ENCODE measurements at regions not wholly inside any gene's neighbourhood (a gene's known extent, or its start where the extent isn't known, plus 50 kb on each side); places are given as distances from the start of the nearest gene placed in this dataset.
"Not testable (repeated sequence)": the region's sequence is repeated elsewhere in the genome, so short reads cannot be mapped to it uniquely, and the experiment has no call there.

- no peak for DNase-seq (ENCODE audit: extremely low read depth, low read depth)
Measured at GRCh38 chr4:148962539-148963290, 520.5 kb upstream of the NR3C2 start.

DNA sequence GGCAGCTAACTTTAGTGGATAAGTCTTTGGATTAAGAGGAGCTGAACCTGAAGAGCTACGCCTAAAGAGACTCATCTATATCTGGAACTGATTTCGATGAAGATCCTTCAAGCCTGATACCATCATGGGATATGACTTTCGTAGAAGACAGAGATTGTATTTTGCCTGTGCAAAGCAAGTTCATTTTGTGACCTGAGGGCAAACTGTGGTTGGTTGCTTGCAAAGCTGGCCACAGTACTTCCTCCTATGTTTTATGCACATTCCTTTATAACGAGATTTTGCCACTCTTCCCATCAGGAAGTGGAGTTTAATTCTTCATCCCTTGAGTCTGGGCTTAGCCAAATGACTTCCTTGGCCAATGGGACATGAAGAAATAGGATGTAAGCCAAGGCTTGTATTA is 519.3 kb upstream of the NR3C2 start:
- DNase-seq (ENCODE audit: extremely low read depth, low read depth): no peak

GRCh38 chr4:148958317-148958716 is 516.1 kb upstream of the NR3C2 start:
- no peak for DNase-seq (ENCODE audit: extremely low read depth, low read depth)

- no peak for DNase-seq (ENCODE audit: extremely low read depth, low read depth)
Measured at GRCh38 chr4:148955564-148956297, 513.5 kb upstream of the NR3C2 start.

DNA sequence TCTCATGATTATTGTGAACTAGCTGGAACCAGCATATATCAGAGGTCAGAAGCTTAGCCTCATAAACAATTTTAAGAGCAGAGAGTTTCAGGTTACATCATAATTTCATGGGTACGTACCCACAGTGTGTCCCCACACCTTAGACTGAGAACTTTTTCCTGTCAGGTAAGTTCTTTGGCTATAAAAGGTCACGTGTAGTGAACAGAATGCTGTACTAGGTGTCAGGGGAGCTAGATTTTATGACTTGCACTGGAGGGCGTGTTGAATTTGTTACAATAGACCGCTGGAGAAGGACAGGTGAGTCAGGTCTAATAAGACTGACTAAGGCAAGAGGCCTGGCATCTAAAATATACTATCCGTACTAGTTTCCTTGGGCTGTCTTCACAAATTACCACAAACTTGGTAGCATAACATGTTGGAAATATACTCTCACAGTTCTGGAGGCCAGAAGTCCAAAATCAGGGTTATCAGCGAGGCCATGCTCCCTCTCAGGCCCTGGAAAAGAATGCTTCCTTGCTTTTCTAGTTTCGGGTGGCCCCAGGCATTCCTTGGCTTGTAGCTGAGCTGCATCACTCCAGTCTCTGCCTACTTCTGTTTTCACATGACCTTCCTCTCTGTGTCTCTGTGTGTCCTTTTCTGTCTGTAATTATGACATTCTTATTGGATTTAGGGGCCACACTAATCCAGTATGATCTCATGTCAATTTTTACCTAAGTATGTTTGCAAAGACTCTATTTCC is 512.0 kb upstream of the NR3C2 start:
- DNase-seq (ENCODE audit: extremely low read depth, low read depth): no peak

GRCh38 chr4:148951346-148951745 is 509.1 kb upstream of the NR3C2 start:
- no peak for DNase-seq (ENCODE audit: extremely low read depth, low read depth)

DNA sequence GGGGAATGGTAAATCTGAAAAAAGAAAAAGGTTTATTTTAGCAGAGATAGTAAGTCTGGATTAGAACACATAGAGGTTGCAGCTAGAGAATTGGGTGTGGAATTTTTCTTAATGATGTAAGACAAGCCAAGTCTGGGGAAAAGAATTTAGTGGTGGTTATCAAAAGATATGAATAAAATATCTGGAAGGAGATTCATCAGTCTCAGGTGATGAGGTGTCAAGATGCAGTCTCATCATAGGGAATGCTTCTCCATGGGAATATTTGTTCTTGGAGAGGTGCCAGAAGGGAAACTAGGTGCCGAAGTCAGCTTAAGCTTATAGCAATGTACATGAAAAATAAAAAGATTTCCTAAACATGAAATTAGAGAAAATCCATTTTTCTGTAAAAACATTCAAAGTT is 504.1 kb upstream of the NR3C2 start:
- no peak for DNase-seq (ENCODE audit: extremely low read depth, low read depth)

- no peak for DNase-seq (ENCODE audit: extremely low read depth, low read depth)
Measured at GRCh38 chr4:148944839-148945219, 502.6 kb upstream of the NR3C2 start.

GRCh38 chr4:148944136-148944838 is 502.1 kb upstream of the NR3C2 start:
- no peak for DNase-seq (ENCODE audit: extremely low read depth, low read depth)

DNA sequence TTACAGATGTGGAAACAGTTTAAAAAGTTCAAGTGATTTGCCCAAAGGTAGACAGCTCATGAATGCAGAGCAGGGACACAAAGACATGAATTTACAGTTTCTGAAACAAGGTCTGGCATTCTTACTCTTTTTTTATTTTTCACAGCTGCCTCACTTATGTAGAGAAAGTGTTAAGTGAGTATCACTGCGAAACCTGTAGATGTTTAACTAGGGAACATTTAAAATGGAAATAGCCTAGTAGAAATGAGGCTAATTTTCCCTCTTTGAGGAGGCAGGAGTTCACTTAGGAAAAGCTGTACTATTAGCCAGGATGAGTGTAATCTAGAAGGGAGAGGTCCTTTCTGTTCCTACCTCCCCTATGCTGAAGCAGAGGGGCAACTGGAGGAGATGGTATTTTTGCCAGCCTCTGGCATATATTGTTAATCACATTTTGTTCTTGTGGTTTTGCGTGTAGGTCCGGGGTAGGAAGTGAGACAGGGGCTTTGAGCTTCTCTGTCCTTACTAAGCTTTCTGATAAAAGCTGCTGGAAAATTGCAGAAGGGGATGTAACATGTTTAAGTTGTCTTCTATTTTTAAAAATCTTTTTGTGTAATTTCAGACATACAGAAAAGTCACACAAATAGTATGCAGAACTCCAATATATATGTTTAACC is 492.8 kb upstream of the NR3C2 start:
- no peak for DNase-seq (ENCODE audit: extremely low read depth, low read depth)

DNA sequence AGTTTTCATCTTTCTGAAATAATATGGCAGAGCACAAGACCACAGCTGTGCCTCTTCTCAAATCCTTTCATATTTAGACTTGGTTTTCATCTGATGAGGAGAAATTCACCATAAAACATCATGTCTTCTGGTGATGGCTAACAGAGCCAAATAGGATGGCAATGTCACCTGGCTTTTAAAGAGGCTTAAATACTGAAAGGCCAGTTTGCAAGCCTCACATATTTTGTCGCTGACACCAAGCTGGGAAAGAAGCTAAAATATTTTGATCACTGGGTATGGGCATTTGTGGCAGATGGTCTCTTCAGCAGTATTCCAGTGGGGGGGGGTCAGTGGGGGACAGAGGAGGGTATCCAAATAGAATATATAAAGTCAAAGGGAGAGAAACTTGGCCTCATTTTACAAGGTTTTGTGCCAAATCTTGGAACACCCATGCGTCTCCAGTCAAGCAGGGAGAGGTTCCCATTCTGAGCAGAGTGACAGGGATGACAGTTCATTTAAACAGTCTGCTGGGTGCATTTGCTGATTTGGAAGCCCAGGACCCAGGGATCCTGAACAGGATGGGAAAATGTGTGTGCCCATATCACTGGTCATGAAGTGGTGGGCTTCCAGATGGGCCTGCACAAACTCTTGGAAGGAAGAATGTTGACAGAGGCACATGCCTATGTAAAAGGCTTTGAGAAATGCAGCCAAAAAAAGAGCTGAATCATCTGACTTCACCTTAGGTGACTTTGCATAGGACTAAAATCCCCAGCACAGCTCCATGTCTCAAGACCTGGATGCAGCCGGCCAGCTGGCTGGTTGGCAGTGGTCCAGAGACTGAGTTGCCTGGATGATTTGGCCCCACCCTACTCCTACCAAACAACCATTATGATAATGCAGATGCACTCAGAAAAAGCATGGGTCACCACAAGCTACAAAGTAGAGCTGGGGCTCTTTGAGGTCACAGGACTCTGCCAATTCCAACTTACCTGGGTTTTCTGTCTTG is 484.4 kb upstream of the NR3C2 start:
- no peak for DNase-seq (ENCODE audit: extremely low read depth, low read depth)

- DNase-seq (ENCODE audit: extremely low read depth, low read depth): no peak
Measured at GRCh38 chr4:148923881-148924280, 481.7 kb upstream of the NR3C2 start.

GRCh38 chr4:148922497-148922896 is 480.3 kb upstream of the NR3C2 start:
- DNase-seq (ENCODE audit: extremely low read depth, low read depth): no peak

GRCh38 chr4:148914734-148915133 is 472.5 kb upstream of the NR3C2 start:
- DNase-seq (ENCODE audit: extremely low read depth, low read depth): no peak

GRCh38 chr4:148914301-148914700 is 472.1 kb upstream of the NR3C2 start:
- DNase-seq (ENCODE audit: extremely low read depth, low read depth): no peak

DNA sequence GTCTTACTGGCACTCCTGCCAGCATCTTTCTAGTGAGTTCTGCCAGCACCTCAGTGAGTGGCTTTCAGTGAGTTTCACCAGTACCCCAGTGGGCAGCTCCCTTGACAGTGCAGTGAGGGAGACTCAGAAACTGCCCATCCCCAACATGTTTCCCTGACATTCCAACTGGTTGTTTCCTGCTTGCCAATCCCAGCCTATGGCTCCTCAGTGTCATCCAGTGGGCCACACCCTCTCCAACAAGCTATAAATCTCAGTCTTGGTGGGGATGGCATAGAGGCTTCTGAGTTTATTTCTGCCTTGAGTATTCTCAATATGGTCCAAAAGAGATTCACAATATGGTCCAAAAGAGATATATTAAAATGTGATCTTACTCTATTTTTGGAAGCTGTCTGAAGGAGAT is 461.2 kb upstream of the NR3C2 start:
- DNase-seq (ENCODE audit: extremely low read depth, low read depth): no peak

GRCh38 chr4:148901075-148901705 is 459.0 kb upstream of the NR3C2 start:
- DNase-seq (ENCODE audit: extremely low read depth, low read depth): no peak

GRCh38 chr4:148898139-148898538 is 455.9 kb upstream of the NR3C2 start:
- DNase-seq (ENCODE audit: extremely low read depth, low read depth): not testable (repeated sequence)

GRCh38 chr4:148893095-148893494 is 450.9 kb upstream of the NR3C2 start:
- no peak for DNase-seq (ENCODE audit: extremely low read depth, low read depth)

Measured in NCI-H460 (cell line).